Skeletal muscle satellite cell (primary cell): ENCODE measurements at regions not wholly inside any gene's neighbourhood (a gene's known extent, or its start where the extent isn't known, plus 50 kb on each side); places are given as distances from the start of the nearest gene placed in this dataset. TPM values are rescaled to one million over a fixed set of nuclear protein-coding genes. Genes with fewer than 3 reads are reported as not detected.

Experiments used
- H3K27me3 ChIP-seq: 2 replicates; pipeline ENCODE4 v1.7.0; 2013; ENCODE audit warnings: low read length; ENCODE audit not compliant: control insufficient read depth, insufficient read depth
- H3K36me3 ChIP-seq: 2 replicates; pipeline ENCODE4 v1.7.0; 2013; ENCODE audit warnings: mild to moderate bottlenecking, control low read depth, low read length; ENCODE audit not compliant: insufficient read depth
- H3K4me1 ChIP-seq: 2 replicates; pipeline ENCODE4 v1.7.0; 2013; ENCODE audit warnings: low read length; ENCODE audit not compliant: control insufficient read depth, insufficient read depth
- H3K4me2 ChIP-seq: 2 replicates; pipeline ENCODE4 v1.7.0; 2013; ENCODE audit warnings: mild to moderate bottlenecking, low read length
- H3K4me3 ChIP-seq: 2 replicates; pipeline ENCODE4 v1.7.0; 2013; ENCODE audit warnings: low read length
- H3K9ac ChIP-seq: 2 replicates; pipeline ENCODE4 v1.7.0; 2013; ENCODE audit warnings: mild to moderate bottlenecking, low read depth, low read length, moderate library complexity
- H3K9me3 ChIP-seq: replicated peaks from 2 replicates; pipeline ENCODE4 v1.7.0; 2013; ENCODE audit warnings: mild to moderate bottlenecking, control low read depth, low read length
- small RNA-seq: library from RNA; depleted of rRNA; stranded (forward); fragments of <200 nt; gene quantifications from one replicate; pipeline ENCODE3, GENCODE V24; 2012

GRCh38 chr7:96402913-96403312, 81.0 kb upstream of the SLC25A13 start:
- no peaks in the 10 kb centered on the region for H3K36me3 ChIP-seq
- H3K27me3 ChIP-seq: no peaks in the 10 kb centered on the region
- H3K9ac ChIP-seq: no peak overlapping the region
- no peaks in the 10 kb centered on the region for H3K9me3 ChIP-seq
- no peak overlapping the region for H3K4me3 ChIP-seq
- no peak overlapping the region for H3K4me2 ChIP-seq
- peaks cover 3% of the 10 kb centered on the region for H3K4me1 ChIP-seq

GRCh38 chr7:96401200-96401599, 79.3 kb upstream of the SLC25A13 start:
- peaks cover 3% of the 10 kb centered on the region for H3K4me1 ChIP-seq
- H3K4me2 ChIP-seq: no peak overlapping the region
- no peak overlapping the region for H3K9ac ChIP-seq
- H3K4me3 ChIP-seq: no peak overlapping the region
- H3K27me3 ChIP-seq: no peaks in the 10 kb centered on the region
- H3K9me3 ChIP-seq: no peaks in the 10 kb centered on the region
- H3K36me3 ChIP-seq: no peaks in the 10 kb centered on the region

GRCh38 chr7:96400518-96400917, 78.6 kb upstream of the SLC25A13 start:
- Histone ChIP-seq H3K4me1 (peaks cover 3% of the 10 kb centered on the region), H3K27me3 (no peaks in the 10 kb centered on the region), H3K36me3 (no peaks in the 10 kb centered on the region), H3K4me2 (no peak overlapping the region), H3K9me3 (no peaks in the 10 kb centered on the region), H3K9ac (no peak overlapping the region), H3K4me3 (no peak overlapping the region)

- Histone ChIP-seq H3K4me1 (peaks cover 3% of the 10 kb centered on the region), H3K9me3 (no peaks in the 10 kb centered on the region), H3K4me3 (no peak overlapping the region), H3K36me3 (no peaks in the 10 kb centered on the region), H3K4me2 (no peak overlapping the region), H3K9ac (no peak overlapping the region), H3K27me3 (no peaks in the 10 kb centered on the region)
Measured at GRCh38 chr7:96400001-96400400, 78.1 kb upstream of the SLC25A13 start.

GRCh38 chr7:96397936-96398598, 76.2 kb upstream of the SLC25A13 start:
- Histone ChIP-seq H3K4me2 (no peak overlapping the region), H3K4me1 (peaks cover 3% of the 10 kb centered on the region), H3K9me3 (no peaks in the 10 kb centered on the region), H3K36me3 (no peaks in the 10 kb centered on the region), H3K4me3 (no peak overlapping the region), H3K27me3 (no peaks in the 10 kb centered on the region), H3K9ac (no peak overlapping the region)

GRCh38 chr7:96388620-96389383, 66.9 kb upstream of the SLC25A13 start:
- Histone ChIP-seq H3K4me3 (peak overlapping the region; percentile 8), H3K4me1 (peaks cover 14% of the 10 kb centered on the region), H3K9me3 (no peaks in the 10 kb centered on the region), H3K36me3 (no peaks in the 10 kb centered on the region), H3K9ac (peak overlapping the region; percentile 17), H3K27me3 (no peaks in the 10 kb centered on the region), H3K4me2 (peak overlapping the region; percentile 59)

- Histone ChIP-seq H3K4me3 (no peak overlapping the region), H3K9ac (no peak overlapping the region), H3K4me2 (peak overlapping the region; percentile 59), H3K9me3 (no peaks in the 10 kb centered on the region), H3K36me3 (no peaks in the 10 kb centered on the region), H3K27me3 (no peaks in the 10 kb centered on the region), H3K4me1 (peaks cover 14% of the 10 kb centered on the region)
Measured at GRCh38 chr7:96388166-96388565, 66.3 kb upstream of the SLC25A13 start.

- Histone ChIP-seq H3K36me3 (no peaks in the 10 kb centered on the region), H3K27me3 (no peaks in the 10 kb centered on the region), H3K4me2 (no peak overlapping the region), H3K4me3 (no peak overlapping the region), H3K9ac (no peak overlapping the region), H3K4me1 (no peaks in the 10 kb centered on the region), H3K9me3 (no peaks in the 10 kb centered on the region)
Measured at GRCh38 chr7:96380111-96380512, 58.2 kb upstream of the SLC25A13 start.

GRCh38 chr7:96377399-96377798, 55.5 kb upstream of the SLC25A13 start:
- H3K9ac ChIP-seq: no peak overlapping the region
- no peaks in the 10 kb centered on the region for H3K36me3 ChIP-seq
- no peaks in the 10 kb centered on the region for H3K27me3 ChIP-seq
- H3K4me2 ChIP-seq: no peak overlapping the region
- H3K4me3 ChIP-seq: no peak overlapping the region
- H3K9me3 ChIP-seq: no peaks in the 10 kb centered on the region
- no peaks in the 10 kb centered on the region for H3K4me1 ChIP-seq

Small RNA genes lying in the stretch of these regions (small RNA-seq; reads per million reads assigned to genes)
- gene RNU7-188P: not detected
